ENCODE measurements at regions not wholly inside any gene's neighbourhood (a gene's known extent, or its start where the extent isn't known, plus 50 kb on each side); places are given as distances from the start of the nearest gene placed in this dataset.

GRCh38 chr12:24389394-24389793 lies 439.9 kb upstream of the SOX5 start:
- ChIA-PET CTCF (no interaction called here), POLR2A (ENCODE audit: low non-redundant PET) (no interaction called here)
- H3K27ac ChIP-seq = no peak overlapping the region
- DNase-seq (ENCODE audit: low spot score) = no peak
- TF ChIP-seq CTCF (conservative IDR thresholded peaks at IDR 0.05; ENCODE audit: low read depth) = no peak

- ChIA-PET POLR2A (ENCODE audit: low non-redundant PET) (no interaction called here), CTCF (interaction anchor here (0.6 kb wide), 1 partner anchor 160 kb away, joined by 7 read pairs; no protein-coding TSS in a partner anchor)
- no peak overlapping the region for H3K27ac ChIP-seq
- no peak for TF ChIP-seq CTCF (conservative IDR thresholded peaks at IDR 0.05; ENCODE audit: low read depth)
- DNase-seq (ENCODE audit: low spot score) = no peak
These were observed 437.9 kb upstream of the SOX5 start for GRCh38 chr12:24387381-24387780.

- no peak for TF ChIP-seq CTCF (conservative IDR thresholded peaks at IDR 0.05; ENCODE audit: low read depth)
- no peak for DNase-seq (ENCODE audit: low spot score)
- ChIA-PET CTCF (no interaction called here), POLR2A (ENCODE audit: low non-redundant PET) (no interaction called here)
- H3K27ac ChIP-seq = no peak overlapping the region
These were observed 437.4 kb upstream of the SOX5 start for GRCh38 chr12:24386836-24387235.

- no peak for DNase-seq (ENCODE audit: low spot score)
- POLR2A ChIA-PET (ENCODE audit: low non-redundant PET) = no interaction called here
These were observed 432.3 kb upstream of the SOX5 start for GRCh38 chr12:24381790-24382189.

GRCh38 chr12:24379861-24380521 lies 430.5 kb upstream of the SOX5 start:
- ChIA-PET CTCF (no interaction called here), POLR2A (ENCODE audit: low non-redundant PET) (no interaction called here)
- no peak for TF ChIP-seq CTCF (conservative IDR thresholded peaks at IDR 0.05; ENCODE audit: low read depth)
- no peak for DNase-seq (ENCODE audit: low spot score)
- H3K27ac ChIP-seq = no peak overlapping the region

More at GRCh38 chr12:24381790-24382189, 432.3 kb upstream of the SOX5 start:
- no peak for TF ChIP-seq CTCF (conservative IDR thresholded peaks at IDR 0.05; ENCODE audit: low read depth)
- CTCF ChIA-PET = no interaction called here
- H3K27ac ChIP-seq = no peak overlapping the region

- ChIA-PET POLR2A (ENCODE audit: low non-redundant PET) (no interaction called here), CTCF (no interaction called here)
- DNase-seq (ENCODE audit: low spot score) = no peak
- H3K27ac ChIP-seq = no peak overlapping the region
- no peak for TF ChIP-seq CTCF (conservative IDR thresholded peaks at IDR 0.05; ENCODE audit: low read depth)
These were observed 430.0 kb upstream of the SOX5 start for GRCh38 chr12:24379433-24379832.
